Pulmonary artery endothelial cell (primary cell): ENCODE measurements at regions not wholly inside any gene's neighbourhood (a gene's known extent, or its start where the extent isn't known, plus 50 kb on each side); places are given as distances from the start of the nearest gene placed in this dataset.

ENCODE experiments used
- DNase-seq: peaks from one replicate; pipeline ENCODE4 v3.0.0-alpha.2; 2011; ENCODE audit warnings: low read depth, low spot score

DNA sequence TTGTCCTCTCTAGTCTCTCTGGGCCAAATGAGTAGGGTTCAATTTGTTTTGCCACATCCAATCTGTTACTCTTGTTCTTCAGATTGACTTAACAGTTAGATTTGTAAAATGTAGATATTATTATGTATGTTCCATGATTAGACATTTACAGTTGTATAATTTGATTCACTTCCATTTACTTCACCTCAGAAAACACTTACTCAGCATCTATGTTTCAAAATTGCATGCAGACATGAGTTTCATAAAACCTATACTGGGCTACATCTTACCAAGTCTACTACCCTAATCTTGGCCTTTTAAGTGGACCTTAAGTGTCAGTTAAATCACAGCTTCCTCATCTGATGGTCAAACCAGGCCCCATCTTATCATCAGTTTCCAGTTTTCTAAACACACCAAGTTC is 1181.2 kb upstream of the CDH9 start:
- DNase-seq, result no peak

- no peak for DNase-seq
Measured at GRCh38 chr5:28217695-28218094, 1179.3 kb upstream of the CDH9 start.

- DNase-seq, result no peak
Measured at GRCh38 chr5:28216939-28217360, 1178.6 kb upstream of the CDH9 start.

- no peak for DNase-seq
Measured at GRCh38 chr5:28215091-28215490, 1176.7 kb upstream of the CDH9 start.

DNA sequence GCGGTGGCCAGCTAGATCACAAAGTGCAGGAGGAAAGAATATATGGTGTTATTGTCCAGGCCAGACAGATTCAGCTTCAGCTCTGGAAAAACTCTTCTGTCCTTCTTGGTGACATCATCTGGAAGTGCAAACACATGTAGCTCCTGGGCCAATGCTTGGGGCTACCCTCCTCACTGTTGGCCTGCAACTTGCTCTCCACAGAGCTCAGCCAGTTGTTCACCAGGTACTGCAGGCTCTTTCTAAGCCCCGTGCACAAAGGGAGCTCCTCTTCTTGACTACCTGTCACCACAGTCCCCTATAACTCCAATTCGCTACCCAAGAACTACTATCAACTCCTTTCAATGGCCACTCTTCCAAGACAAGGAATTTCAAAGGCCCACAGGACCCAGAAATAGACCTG is 1175.9 kb upstream of the CDH9 start:
- DNase-seq, result no peak

- no peak for DNase-seq
Measured at GRCh38 chr5:28208356-28208755, 1170.0 kb upstream of the CDH9 start.

- no peak for DNase-seq
Measured at GRCh38 chr5:28190011-28190410, 1151.6 kb upstream of the CDH9 start.

- no peak for DNase-seq
Measured at GRCh38 chr5:28174691-28175090, 1136.3 kb upstream of the CDH9 start.

- no peak for DNase-seq
Measured at GRCh38 chr5:28165096-28165495, 1126.7 kb upstream of the CDH9 start.

DNA sequence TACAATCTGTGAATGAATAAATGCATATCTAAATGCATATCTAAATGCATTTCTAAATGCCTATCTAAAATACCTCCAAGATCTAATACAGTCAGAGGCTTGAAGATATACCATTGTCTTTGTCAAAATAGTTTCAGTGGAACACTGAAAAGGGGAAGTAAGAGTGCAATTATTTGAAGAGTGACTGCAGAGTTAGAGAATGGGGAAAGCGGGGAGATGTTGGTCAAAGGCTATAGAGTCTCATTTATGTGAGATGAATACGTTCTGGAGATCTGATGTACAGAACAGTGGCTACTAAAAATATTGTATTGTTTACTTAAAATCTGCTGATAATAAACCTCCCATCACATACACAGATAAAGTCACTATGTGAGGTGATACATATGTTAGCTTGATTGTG is 1126.2 kb upstream of the CDH9 start:
- no peak for DNase-seq

DNA sequence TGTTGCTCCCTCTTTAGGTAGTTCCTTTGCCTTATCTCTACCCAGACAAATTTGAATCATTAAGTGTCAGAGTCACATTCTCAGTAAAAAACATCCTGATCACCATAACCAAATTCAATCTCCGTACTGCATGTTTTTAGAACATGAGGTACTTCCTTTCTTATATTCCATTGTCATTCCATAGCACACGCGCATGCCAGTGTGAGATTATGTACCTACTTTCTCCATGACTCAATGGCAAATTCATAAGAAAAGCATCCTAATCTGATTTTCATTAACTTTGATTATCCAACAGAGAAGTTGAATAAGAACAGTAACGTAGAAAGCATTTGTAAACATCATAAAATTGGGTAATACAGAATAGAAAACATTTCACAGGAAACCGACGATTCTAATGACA is 1118.6 kb upstream of the CDH9 start:
- no peak for DNase-seq

DNA sequence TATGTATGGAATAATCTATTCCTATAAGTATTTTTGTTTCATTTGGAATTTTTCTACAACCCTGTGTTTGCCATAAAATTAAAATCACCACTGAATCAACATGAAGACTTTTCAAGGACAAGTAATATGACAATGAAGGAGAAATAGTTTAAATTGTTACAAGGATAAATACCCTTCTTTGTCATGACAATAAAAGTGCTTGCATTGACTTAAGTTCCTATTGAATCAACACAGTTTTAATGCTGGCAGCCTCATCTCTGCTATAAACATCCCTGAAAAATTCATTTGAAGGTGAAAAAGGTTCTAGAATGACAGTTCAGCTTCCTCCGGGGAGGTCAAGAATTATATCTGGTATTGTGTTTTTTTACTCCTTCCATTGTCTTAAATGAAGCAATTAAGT is 1105.1 kb upstream of the CDH9 start:
- DNase-seq, result no peak

- DNase-seq, result no peak
Measured at GRCh38 chr5:28132151-28132550, 1093.8 kb upstream of the CDH9 start.

DNA sequence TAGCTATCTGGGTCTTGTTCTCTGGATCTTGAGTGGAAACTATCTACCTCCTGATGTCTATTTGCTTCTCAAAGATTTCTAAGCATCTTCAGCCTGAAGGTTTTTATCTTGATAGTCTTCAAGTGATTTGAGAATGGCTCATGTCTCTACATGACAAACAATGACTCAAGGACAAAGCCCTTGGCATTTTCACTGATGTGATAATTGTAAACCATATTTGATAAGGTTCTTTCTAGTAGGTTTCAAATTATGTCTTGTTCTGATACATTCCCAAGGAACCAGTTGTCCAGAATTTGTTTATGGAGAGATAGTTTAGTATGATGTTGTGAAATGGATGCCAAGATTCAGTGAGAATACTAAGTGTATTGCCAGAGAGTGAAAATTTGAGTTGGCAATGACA is 1079.3 kb upstream of the CDH9 start:
- no peak for DNase-seq

- DNase-seq, result no peak
Measured at GRCh38 chr5:28117273-28117672, 1078.9 kb upstream of the CDH9 start.

DNA sequence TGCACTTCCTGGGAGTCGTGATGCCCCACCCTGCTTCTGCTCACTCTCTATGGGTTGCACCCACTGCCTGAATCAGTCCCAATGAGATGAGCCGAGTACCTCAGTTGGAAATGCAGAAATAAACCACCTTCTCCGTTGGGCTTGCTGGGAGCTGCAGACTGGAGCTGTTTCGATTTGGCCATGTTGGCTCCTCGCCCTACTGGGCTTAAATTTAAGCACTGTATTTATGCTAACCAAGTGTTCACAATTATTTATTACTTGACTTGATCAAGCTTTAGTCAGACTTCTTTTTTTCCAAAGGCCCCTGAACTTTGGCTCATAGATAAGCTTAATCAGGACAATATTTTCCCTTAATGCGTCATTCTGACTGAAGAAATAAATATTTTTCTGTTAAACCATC is 1072.4 kb upstream of the CDH9 start:
- DNase-seq, result no peak

- DNase-seq, result no peak
Measured at GRCh38 chr5:28104080-28104479, 1065.7 kb upstream of the CDH9 start.

GRCh38 chr5:28084069-28084468 is 1045.7 kb upstream of the CDH9 start:
- no peak for DNase-seq

DNA sequence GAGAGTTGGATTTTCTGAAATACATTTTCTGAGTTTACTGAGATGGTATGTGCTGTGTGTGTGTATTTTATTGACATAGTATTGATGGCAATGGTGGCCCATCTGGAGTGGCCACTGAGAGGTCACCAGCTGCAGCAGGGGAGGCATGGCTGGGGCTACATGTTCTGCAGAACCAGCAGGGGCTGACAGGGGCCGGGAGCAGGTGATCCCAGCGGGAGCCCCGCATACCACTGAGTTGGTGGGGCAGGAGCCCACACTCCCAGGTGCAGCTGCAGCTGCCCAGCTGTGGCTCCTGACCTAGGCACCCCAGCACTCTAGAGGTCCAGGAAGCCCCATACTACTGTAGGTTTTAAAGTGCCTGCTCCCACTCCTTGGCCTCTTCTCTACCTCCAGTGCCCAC is 1044.2 kb upstream of the CDH9 start:
- no peak for DNase-seq

GRCh38 chr5:28077291-28078240 is 1039.2 kb upstream of the CDH9 start:
- DNase-seq, result no peak

DNA sequence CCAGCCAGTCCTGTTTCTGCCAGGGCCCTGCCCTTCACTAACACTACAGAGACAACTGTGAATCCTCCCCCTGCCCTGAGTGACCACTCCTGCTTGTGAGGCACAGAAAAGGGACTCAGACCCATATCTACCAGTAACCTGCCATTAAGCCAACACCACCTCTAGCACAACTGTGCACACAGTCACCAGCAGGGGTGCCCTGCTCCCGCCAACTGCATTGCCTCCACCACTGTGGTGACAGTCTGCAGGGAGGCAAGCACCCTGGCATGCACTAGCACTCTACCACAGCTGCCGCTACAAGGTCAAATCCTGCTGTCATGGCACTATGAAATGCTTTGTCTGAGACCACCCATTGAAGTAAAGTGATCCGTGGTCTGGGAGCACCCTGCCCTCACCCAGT is 1028.5 kb upstream of the CDH9 start:
- DNase-seq, result no peak

DNA sequence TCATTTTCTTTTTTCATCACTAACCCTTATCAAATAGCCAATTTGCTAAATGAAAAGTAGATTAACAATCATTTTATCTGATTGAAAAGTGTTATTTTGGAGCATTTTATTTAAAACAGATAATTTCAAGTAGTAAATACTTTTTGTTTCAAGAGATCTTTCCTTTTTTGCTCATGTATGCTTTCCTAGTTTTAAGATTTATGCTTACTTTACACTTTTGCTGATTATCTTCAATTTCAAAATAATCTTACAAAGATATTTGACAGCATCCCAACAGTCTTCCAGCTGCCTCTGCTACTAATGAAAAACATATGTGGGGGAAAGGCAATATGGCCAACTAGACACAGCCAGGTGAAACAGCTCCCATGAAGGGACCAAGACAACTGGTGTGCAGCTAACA is 1027.3 kb upstream of the CDH9 start:
- no peak for DNase-seq

DNA sequence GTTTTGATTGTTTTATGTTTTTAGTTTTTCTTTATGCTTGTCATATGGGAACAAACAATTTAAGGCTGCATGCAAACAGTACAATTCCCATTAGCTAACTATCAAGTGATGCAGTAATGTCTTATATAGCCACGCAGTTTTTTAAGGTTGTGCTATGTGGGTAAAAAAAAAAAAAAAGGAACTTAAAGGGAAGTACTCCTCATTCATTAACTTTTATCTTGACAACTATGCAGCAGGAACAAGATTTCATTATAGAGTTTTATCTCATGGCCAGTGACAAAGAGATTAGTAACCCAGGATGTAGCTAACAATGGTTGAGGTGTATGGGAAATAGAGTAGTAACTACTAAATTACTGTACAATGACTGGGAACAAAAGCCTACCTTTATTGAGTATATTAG is 1008.2 kb upstream of the CDH9 start:
- no peak for DNase-seq

DNA sequence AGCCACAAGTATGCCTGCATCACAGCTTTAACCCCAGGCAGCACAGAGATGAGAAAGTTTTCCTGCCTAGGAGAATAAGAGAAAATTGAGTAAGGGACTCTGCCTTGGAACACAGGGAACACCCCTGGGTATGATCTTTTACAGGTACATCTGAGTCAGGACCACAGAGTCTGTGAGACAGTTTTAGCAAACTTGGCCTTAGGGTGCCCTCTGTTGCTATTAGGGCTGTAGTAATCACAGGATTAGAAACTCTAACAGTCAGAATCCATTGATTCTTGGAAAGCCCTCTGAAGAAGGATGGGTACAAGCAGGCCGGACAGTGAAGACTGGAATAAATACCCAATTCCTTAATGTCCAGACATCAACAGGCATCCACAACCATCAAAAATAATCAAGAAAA is 989.5 kb upstream of the CDH9 start:
- DNase-seq, result no peak
